T-helper 1 cell treated with Interleukin-12 subunit alpha and Interleukin-12 subunit beta and Interleukin-4 antibody, amounts not matched to agents 30 μg/mL and 1 μg/mL, for 36 hours (primary cell): ENCODE measurements at regions not wholly inside any gene's neighbourhood (a gene's known extent, or its start where the extent isn't known, plus 50 kb on each side); places are given as distances from the start of the nearest gene placed in this dataset.
"Not testable (repeated sequence)": the region's sequence is repeated elsewhere in the genome, so short reads cannot be mapped to it uniquely, and the experiment has no call there.

Experiments used
- H3K27ac Mint-ChIP-seq: one replicate; pipeline ENCODE4 v1.8.0; 2021; ENCODE audit warnings: mild to moderate bottlenecking, mixed read lengths
- H3K27me3 Mint-ChIP-seq: one replicate; pipeline ENCODE4 v1.8.0; 2021; ENCODE audit warnings: low read depth, mixed read lengths
- H3K36me3 Mint-ChIP-seq: one replicate; pipeline ENCODE4 v1.8.0; 2021; ENCODE audit warnings: low read depth, mixed read lengths
- H3K4me1 Mint-ChIP-seq: one replicate; pipeline ENCODE4 v1.8.0; 2021; ENCODE audit warnings: low read depth, mixed read lengths
- H3K4me3 Mint-ChIP-seq: one replicate; pipeline ENCODE4 v1.8.0; 2021; ENCODE audit warnings: mild to moderate bottlenecking, moderate library complexity, mixed read lengths
- H3K9me3 Mint-ChIP-seq: one replicate; pipeline ENCODE4 v1.8.0; 2021; ENCODE audit warnings: mixed read lengths

GRCh38 chr13:78102741-78103140, 184.1 kb upstream of the EDNRB start:
- H3K27me3 Mint-ChIP-seq: no peaks in the 10 kb centered on the region

GRCh38 chr13:78102121-78102677, 183.6 kb upstream of the EDNRB start:
- Mint-ChIP-seq H3K4me3 (no peak overlapping the region), H3K36me3 (no peaks in the 10 kb centered on the region), H3K4me1 (no peaks in the 10 kb centered on the region), H3K27ac (no peak overlapping the region), H3K27me3 (no peaks in the 10 kb centered on the region), H3K9me3 (no peaks in the 10 kb centered on the region)

More at GRCh38 chr13:78102741-78103140, 184.1 kb upstream of the EDNRB start:
- Mint-ChIP-seq H3K36me3 (no peaks in the 10 kb centered on the region), H3K4me3 (no peak overlapping the region), H3K27ac (no peak overlapping the region), H3K9me3 (no peaks in the 10 kb centered on the region), H3K4me1 (no peaks in the 10 kb centered on the region)

GRCh38 chr13:78100486-78100885, 181.9 kb upstream of the EDNRB start:
- Mint-ChIP-seq H3K27me3 (no peaks in the 10 kb centered on the region), H3K27ac (no peak overlapping the region), H3K9me3 (no peaks in the 10 kb centered on the region), H3K36me3 (no peaks in the 10 kb centered on the region), H3K4me1 (no peaks in the 10 kb centered on the region), H3K4me3 (no peak overlapping the region)

- Mint-ChIP-seq H3K27me3 (no peaks in the 10 kb centered on the region), H3K4me1 (no peaks in the 10 kb centered on the region), H3K36me3 (no peaks in the 10 kb centered on the region), H3K4me3 (no peak overlapping the region), H3K9me3 (no peaks in the 10 kb centered on the region), H3K27ac (no peak overlapping the region)
Measured at GRCh38 chr13:78098249-78098648, 179.6 kb upstream of the EDNRB start.

- Mint-ChIP-seq H3K4me1 (no peaks in the 10 kb centered on the region), H3K27me3 (no peaks in the 10 kb centered on the region), H3K36me3 (no peaks in the 10 kb centered on the region), H3K4me3 (no peak overlapping the region), H3K27ac (no peak overlapping the region), H3K9me3 (no peaks in the 10 kb centered on the region)
Measured at GRCh38 chr13:78096221-78096620, 177.6 kb upstream of the EDNRB start.

GRCh38 chr13:78087966-78088678, 169.5 kb upstream of the EDNRB start:
- Mint-ChIP-seq H3K4me1 (peaks cover 2% of the 10 kb centered on the region), H3K9me3 (peaks cover 6% of the 10 kb centered on the region), H3K27me3 (peaks cover 9% of the 10 kb centered on the region), H3K4me3 (no peak overlapping the region), H3K27ac (no peak overlapping the region), H3K36me3 (no peaks in the 10 kb centered on the region)

GRCh38 chr13:78085434-78086225, 167.0 kb upstream of the EDNRB start:
- H3K9me3 Mint-ChIP-seq: peaks cover 20% of the 10 kb centered on the region
- no peak overlapping the region for H3K4me3 Mint-ChIP-seq
- H3K36me3 Mint-ChIP-seq: no peaks in the 10 kb centered on the region
- peaks cover 9% of the 10 kb centered on the region for H3K27me3 Mint-ChIP-seq
- no peak overlapping the region for H3K27ac Mint-ChIP-seq
- peaks cover 2% of the 10 kb centered on the region for H3K4me1 Mint-ChIP-seq

GRCh38 chr13:78084401-78084800, 165.8 kb upstream of the EDNRB start:
- H3K36me3 Mint-ChIP-seq: no peaks in the 10 kb centered on the region
- peaks cover 9% of the 10 kb centered on the region for H3K27me3 Mint-ChIP-seq

GRCh38 chr13:78078168-78078567, 159.5 kb upstream of the EDNRB start:
- H3K4me1 Mint-ChIP-seq: no peaks in the 10 kb centered on the region
- no peak overlapping the region for H3K27ac Mint-ChIP-seq
- H3K9me3 Mint-ChIP-seq: peaks cover 14% of the 10 kb centered on the region
- no peak overlapping the region for H3K4me3 Mint-ChIP-seq
- no peaks in the 10 kb centered on the region for H3K36me3 Mint-ChIP-seq
- H3K27me3 Mint-ChIP-seq: no peaks in the 10 kb centered on the region

More at GRCh38 chr13:78084401-78084800, 165.8 kb upstream of the EDNRB start:
- Mint-ChIP-seq H3K4me3 (no peak overlapping the region), H3K4me1 (peaks cover 2% of the 10 kb centered on the region), H3K9me3 (peaks cover 20% of the 10 kb centered on the region), H3K27ac (no peak overlapping the region)

GRCh38 chr13:78067290-78067689, 148.7 kb upstream of the EDNRB start:
- no peak overlapping the region for H3K27ac Mint-ChIP-seq
- H3K4me1 Mint-ChIP-seq: no peaks in the 10 kb centered on the region
- H3K4me3 Mint-ChIP-seq: no peak overlapping the region
- no peaks in the 10 kb centered on the region for H3K9me3 Mint-ChIP-seq
- no peaks in the 10 kb centered on the region for H3K36me3 Mint-ChIP-seq
- H3K27me3 Mint-ChIP-seq: no peaks in the 10 kb centered on the region

- no peaks in the 10 kb centered on the region for H3K4me1 Mint-ChIP-seq
- H3K36me3 Mint-ChIP-seq: no peaks in the 10 kb centered on the region
- no peaks in the 10 kb centered on the region for H3K9me3 Mint-ChIP-seq
- H3K27ac Mint-ChIP-seq: no peak overlapping the region
- no peak overlapping the region for H3K4me3 Mint-ChIP-seq
- H3K27me3 Mint-ChIP-seq: no peaks in the 10 kb centered on the region
Measured at GRCh38 chr13:78065141-78065540, 146.5 kb upstream of the EDNRB start.

- Mint-ChIP-seq H3K9me3 (peaks cover 4% of the 10 kb centered on the region), H3K4me3 (no peak overlapping the region)
Measured at GRCh38 chr13:78061806-78062205, 143.2 kb upstream of the EDNRB start.

GRCh38 chr13:78060966-78061365, 142.3 kb upstream of the EDNRB start:
- Mint-ChIP-seq H3K4me3 (no peak overlapping the region), H3K27ac (no peak overlapping the region), H3K36me3 (no peaks in the 10 kb centered on the region), H3K4me1 (no peaks in the 10 kb centered on the region), H3K9me3 (peaks cover 11% of the 10 kb centered on the region), H3K27me3 (no peaks in the 10 kb centered on the region)

More at GRCh38 chr13:78061806-78062205, 143.2 kb upstream of the EDNRB start:
- no peak overlapping the region for H3K27ac Mint-ChIP-seq
- no peaks in the 10 kb centered on the region for H3K4me1 Mint-ChIP-seq
- no peaks in the 10 kb centered on the region for H3K27me3 Mint-ChIP-seq
- no peaks in the 10 kb centered on the region for H3K36me3 Mint-ChIP-seq

- H3K27me3 Mint-ChIP-seq, H3K36me3 Mint-ChIP-seq, H3K4me1 Mint-ChIP-seq, H3K27ac Mint-ChIP-seq, H3K4me3 Mint-ChIP-seq: not testable (repeated sequence)
- H3K9me3 Mint-ChIP-seq: peaks cover 11% of the 10 kb centered on the region
Measured at GRCh38 chr13:78056865-78057264, 138.2 kb upstream of the EDNRB start.

- peaks cover 11% of the 10 kb centered on the region for H3K9me3 Mint-ChIP-seq
- H3K4me3 Mint-ChIP-seq: no peak overlapping the region
- no peaks in the 10 kb centered on the region for H3K27me3 Mint-ChIP-seq
- H3K4me1 Mint-ChIP-seq: no peaks in the 10 kb centered on the region
- no peak overlapping the region for H3K27ac Mint-ChIP-seq
- no peaks in the 10 kb centered on the region for H3K36me3 Mint-ChIP-seq
Measured at GRCh38 chr13:78054157-78054556, 135.5 kb upstream of the EDNRB start.
